ENCODE measurements at regions not wholly inside any gene's neighbourhood (a gene's known extent, or its start where the extent isn't known, plus 50 kb on each side); places are given as distances from the start of the nearest gene placed in this dataset.
A peak's percentile ranks its signal among the peaks of the same experiment; 100 is the strongest.

- DNase-seq (ENCODE audit: low read depth) = peak; percentile 66
- H3K4me3 ChIP-seq (ENCODE audit: control insufficient read depth, low read depth, low read length) = no peak overlapping the region
These were observed 240.2 kb upstream of the SLC14A2 start for GRCh38 chr18:45374878-45375630.

GRCh38 chr18:45376193-45376592 is 239.1 kb upstream of the SLC14A2 start:
- H3K4me3 ChIP-seq (ENCODE audit: control insufficient read depth, low read depth, low read length) = no peak overlapping the region
- peak; percentile 28 for DNase-seq (ENCODE audit: low read depth)
- no peak for TF ChIP-seq CTCF (conservative IDR thresholded peaks at IDR 0.05; ENCODE audit: control insufficient read depth, insufficient read depth, low read depth, low read length)

More at GRCh38 chr18:45374878-45375630, 240.2 kb upstream of the SLC14A2 start:
- no peak for TF ChIP-seq CTCF (conservative IDR thresholded peaks at IDR 0.05; ENCODE audit: control insufficient read depth, insufficient read depth, low read depth, low read length)

- H3K4me3 ChIP-seq (ENCODE audit: control insufficient read depth, low read depth, low read length) = no peak overlapping the region
- DNase-seq (ENCODE audit: low read depth) = no peak
- TF ChIP-seq CTCF (conservative IDR thresholded peaks at IDR 0.05; ENCODE audit: control insufficient read depth, insufficient read depth, low read depth, low read length) = no peak
These were observed 237.0 kb upstream of the SLC14A2 start for GRCh38 chr18:45378308-45378707.

- no peak for DNase-seq (ENCODE audit: low read depth)
- no peak for TF ChIP-seq CTCF (conservative IDR thresholded peaks at IDR 0.05; ENCODE audit: control insufficient read depth, insufficient read depth, low read depth, low read length)
- no peak overlapping the region for H3K4me3 ChIP-seq (ENCODE audit: control insufficient read depth, low read depth, low read length)
These were observed 236.3 kb upstream of the SLC14A2 start for GRCh38 chr18:45378933-45379332.

- TF ChIP-seq CTCF (conservative IDR thresholded peaks at IDR 0.05; ENCODE audit: control insufficient read depth, insufficient read depth, low read depth, low read length) = no peak
- no peak overlapping the region for H3K4me3 ChIP-seq (ENCODE audit: control insufficient read depth, low read depth, low read length)
- DNase-seq (ENCODE audit: low read depth) = peak; percentile 29
These were observed 235.4 kb upstream of the SLC14A2 start for GRCh38 chr18:45379903-45380302.

- no peak for DNase-seq (ENCODE audit: low read depth)
- H3K4me3 ChIP-seq (ENCODE audit: control insufficient read depth, low read depth, low read length) = no peak overlapping the region
- no peak for TF ChIP-seq CTCF (conservative IDR thresholded peaks at IDR 0.05; ENCODE audit: control insufficient read depth, insufficient read depth, low read depth, low read length)
These were observed 234.0 kb upstream of the SLC14A2 start for GRCh38 chr18:45381282-45381681.
